ENCODE measurements at regions not wholly inside any gene's neighbourhood (a gene's known extent, or its start where the extent isn't known, plus 50 kb on each side); places are given as distances from the start of the nearest gene placed in this dataset.

DNA sequence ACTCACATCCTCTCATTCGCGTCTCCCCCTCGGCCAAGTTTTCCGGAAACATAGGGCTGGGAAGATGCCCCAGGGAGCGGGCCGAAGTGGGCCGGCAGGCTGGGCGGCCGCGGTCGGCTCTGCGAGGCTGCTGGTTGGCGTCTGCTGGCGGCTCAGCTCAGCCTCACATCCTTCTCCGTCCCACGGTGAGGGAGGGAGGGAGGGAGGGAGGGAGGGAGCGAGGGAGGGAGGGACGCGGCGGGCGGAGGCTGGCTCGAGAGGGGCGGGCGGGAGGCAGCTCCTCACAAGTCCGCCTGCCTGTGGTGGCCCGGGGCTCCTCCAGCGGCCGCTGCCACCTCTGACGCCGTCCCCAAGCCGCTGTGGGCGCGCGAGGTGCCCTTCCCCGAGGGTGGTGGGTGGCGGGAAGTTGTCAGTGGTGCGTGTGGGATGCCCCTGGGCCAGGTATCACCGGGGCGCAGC lies 93.8 kb downstream of the RFLNA start:
- H3K36me3 Mint-ChIP-seq (ENCODE audit: low read depth) = no peaks in the 10 kb centered on the region
- H3K27ac Mint-ChIP-seq (ENCODE audit: unreplicated experiment) = no peak overlapping the region
- H3K4me1 Mint-ChIP-seq = peaks cover 15% of the 10 kb centered on the region
- TF ChIP-seq, protein P1, sequence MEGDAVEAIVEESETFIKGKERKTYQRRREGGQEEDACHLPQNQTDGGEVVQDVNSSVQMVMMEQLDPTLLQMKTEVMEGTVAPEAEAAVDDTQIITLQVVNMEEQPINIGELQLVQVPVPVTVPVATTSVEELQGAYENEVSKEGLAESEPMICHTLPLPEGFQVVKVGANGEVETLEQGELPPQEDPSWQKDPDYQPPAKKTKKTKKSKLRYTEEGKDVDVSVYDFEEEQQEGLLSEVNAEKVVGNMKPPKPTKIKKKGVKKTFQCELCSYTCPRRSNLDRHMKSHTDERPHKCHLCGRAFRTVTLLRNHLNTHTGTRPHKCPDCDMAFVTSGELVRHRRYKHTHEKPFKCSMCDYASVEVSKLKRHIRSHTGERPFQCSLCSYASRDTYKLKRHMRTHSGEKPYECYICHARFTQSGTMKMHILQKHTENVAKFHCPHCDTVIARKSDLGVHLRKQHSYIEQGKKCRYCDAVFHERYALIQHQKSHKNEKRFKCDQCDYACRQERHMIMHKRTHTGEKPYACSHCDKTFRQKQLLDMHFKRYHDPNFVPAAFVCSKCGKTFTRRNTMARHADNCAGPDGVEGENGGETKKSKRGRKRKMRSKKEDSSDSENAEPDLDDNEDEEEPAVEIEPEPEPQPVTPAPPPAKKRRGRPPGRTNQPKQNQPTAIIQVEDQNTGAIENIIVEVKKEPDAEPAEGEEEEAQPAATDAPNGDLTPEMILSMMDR (conservative IDR thresholded peaks at IDR 0.05) = no peak
- H3K27me3 Mint-ChIP-seq (ENCODE audit: low read depth) = peaks cover 12% of the 10 kb centered on the region
- peak; percentile 48 for DNase-seq (ENCODE audit: low read depth, low spot score)
- no peak overlapping the region for H3K4me3 Mint-ChIP-seq
- no peaks in the 10 kb centered on the region for H3K9me3 Mint-ChIP-seq

DNA sequence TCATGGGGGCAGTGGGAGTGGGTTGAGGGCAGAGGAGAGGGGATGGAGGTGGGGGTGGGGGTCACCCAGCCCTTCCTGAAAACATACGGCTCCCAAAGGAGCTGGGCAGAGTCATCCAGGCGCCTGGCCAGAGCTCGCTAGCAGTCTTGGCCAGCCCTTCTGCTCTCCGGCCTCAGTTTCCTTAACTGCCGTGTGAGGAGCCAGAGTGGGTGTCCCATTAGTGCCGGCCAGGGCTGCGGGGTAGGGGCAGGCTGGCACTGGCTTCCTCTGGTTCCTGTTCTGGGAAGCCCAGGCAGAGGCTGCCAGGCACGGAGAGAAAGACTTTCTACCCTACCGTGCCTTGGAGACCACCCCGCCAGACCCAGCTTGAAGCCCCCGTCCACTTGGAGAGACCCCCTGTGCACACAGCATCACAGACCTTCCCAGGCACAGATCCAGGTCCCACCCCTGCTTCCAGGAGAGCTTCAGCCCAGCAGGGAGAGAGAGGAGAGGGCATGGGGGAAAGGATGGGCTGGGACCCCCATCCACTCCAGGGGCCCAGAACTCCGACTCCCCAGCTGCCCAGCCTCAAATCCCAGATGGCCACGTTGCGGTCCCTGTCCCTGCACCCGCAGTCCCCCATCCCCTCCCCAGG lies 93.3 kb downstream of the RFLNA start:
- TF ChIP-seq, protein P1 (conservative IDR thresholded peaks at IDR 0.05) = no peak
- peaks cover 15% of the 10 kb centered on the region for H3K4me1 Mint-ChIP-seq
- no peaks in the 10 kb centered on the region for H3K9me3 Mint-ChIP-seq
- H3K36me3 Mint-ChIP-seq (ENCODE audit: low read depth) = no peaks in the 10 kb centered on the region
- no peak overlapping the region for H3K4me3 Mint-ChIP-seq
- H3K27ac Mint-ChIP-seq (ENCODE audit: unreplicated experiment) = no peak overlapping the region
- H3K27me3 Mint-ChIP-seq (ENCODE audit: low read depth) = peaks cover 12% of the 10 kb centered on the region
- DNase-seq (ENCODE audit: low read depth, low spot score) = no peak

DNA sequence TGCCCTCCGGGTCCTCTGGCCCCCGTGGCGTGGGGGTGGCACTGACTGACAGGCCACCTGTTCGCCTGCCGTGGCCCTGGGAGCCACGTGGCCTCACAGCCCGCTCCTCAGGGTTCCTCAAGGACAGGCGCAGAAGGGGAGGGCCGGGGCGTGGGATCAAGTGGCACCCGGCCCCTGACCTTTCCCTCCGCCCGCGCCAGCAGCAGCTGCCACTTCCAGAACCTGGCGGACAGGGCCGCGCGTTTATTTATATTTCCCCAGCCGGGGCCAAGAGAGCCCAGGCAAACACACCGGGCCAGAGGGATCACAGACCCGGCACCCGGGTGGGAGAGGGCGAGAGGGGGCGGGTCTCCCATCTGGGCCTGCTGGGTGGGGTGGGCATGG lies 92.6 kb downstream of the RFLNA start:
- no peak overlapping the region for H3K27ac Mint-ChIP-seq (ENCODE audit: unreplicated experiment)
- no peaks in the 10 kb centered on the region for H3K9me3 Mint-ChIP-seq
- TF ChIP-seq, protein P1 (conservative IDR thresholded peaks at IDR 0.05) = no peak
- peaks cover 12% of the 10 kb centered on the region for H3K27me3 Mint-ChIP-seq (ENCODE audit: low read depth)
- no peaks in the 10 kb centered on the region for H3K36me3 Mint-ChIP-seq (ENCODE audit: low read depth)
- H3K4me3 Mint-ChIP-seq = no peak overlapping the region
- no peak for DNase-seq (ENCODE audit: low read depth, low spot score)
- peaks cover 15% of the 10 kb centered on the region for H3K4me1 Mint-ChIP-seq

DNA sequence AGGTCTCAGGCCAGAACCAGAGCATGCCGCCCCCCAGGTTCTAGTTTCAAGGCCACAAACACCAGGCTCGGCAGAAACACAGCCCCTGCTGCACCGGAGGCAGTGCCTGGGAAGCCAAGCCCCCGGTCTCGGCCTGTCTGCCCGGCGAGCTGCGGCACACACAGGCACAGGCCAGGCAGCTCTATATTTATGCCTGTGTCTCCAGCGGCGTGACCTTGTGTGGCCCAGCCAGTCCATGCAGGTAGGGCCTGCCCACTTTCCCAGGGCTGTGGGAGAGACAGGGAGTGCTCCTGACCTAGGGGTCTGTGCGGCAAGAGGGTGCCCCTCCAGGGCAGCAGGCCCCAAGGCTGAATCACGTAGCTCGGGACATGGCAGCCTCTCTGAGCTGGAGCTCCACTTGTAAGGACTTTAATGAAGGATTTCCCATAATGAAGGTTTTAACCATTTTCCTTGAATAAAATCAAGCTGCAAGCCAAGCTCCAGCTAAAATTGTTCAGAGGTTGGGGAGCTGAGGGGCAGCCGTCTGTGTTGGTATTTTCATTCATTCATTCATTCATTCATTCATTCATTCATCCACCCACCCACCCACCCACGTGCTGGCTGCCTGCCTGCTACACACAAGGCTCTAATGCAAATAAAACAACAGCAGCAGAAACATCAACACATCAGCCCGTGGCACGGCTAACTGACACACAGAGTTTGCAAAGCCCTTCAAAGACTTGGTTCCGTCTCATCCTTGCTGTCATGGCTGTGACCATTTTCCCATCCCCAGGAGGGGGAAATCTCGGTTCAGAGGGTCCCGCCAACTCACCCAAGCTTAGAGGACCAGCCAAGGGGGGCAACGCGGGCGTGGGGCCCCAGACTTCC lies 92.0 kb downstream of the RFLNA start:
- no peaks in the 10 kb centered on the region for H3K9me3 Mint-ChIP-seq
- H3K4me1 Mint-ChIP-seq = peaks cover 11% of the 10 kb centered on the region

DNA sequence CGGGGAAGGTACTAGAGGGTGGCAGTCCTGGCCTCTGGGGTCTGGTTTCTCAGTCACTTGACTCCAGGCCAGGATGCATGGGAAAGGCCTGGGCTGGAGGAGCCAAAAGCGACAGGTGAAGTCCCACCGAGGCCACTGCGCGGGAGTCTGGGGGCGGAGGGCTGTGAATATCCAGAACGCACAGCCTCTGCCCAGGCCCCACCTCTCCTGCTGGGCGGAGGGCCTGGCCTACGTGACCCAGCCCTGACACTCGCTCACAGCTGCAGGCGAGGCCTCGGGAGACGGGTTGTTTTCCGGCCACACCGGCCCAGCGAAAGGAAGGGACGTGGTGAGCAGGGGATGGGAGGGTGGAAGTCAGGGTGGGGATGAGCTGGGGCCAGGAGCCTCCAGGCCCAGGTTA lies 91.2 kb downstream of the RFLNA start:
- Mint-ChIP-seq H3K36me3 (ENCODE audit: low read depth) (no peaks in the 10 kb centered on the region), H3K9me3 (no peaks in the 10 kb centered on the region), H3K4me1 (peaks cover 15% of the 10 kb centered on the region), H3K27me3 (ENCODE audit: low read depth) (peaks cover 12% of the 10 kb centered on the region), H3K27ac (ENCODE audit: unreplicated experiment) (no peak overlapping the region), H3K4me3 (no peak overlapping the region)
- no peak for DNase-seq (ENCODE audit: low read depth, low spot score)
- TF ChIP-seq, protein P1 (conservative IDR thresholded peaks at IDR 0.05) = no peak

More for the DNA sequence above, 92.0 kb downstream of the RFLNA start:
- Mint-ChIP-seq H3K27me3 (ENCODE audit: low read depth) (peaks cover 12% of the 10 kb centered on the region), H3K36me3 (ENCODE audit: low read depth) (no peaks in the 10 kb centered on the region), H3K27ac (ENCODE audit: unreplicated experiment) (no peak overlapping the region), H3K4me3 (no peak overlapping the region)
- TF ChIP-seq, protein P1 (conservative IDR thresholded peaks at IDR 0.05) = no peak
- no peak for DNase-seq (ENCODE audit: low read depth, low spot score)

Measured in neural crest cell (in vitro differentiated cells).